RWPE1 (cell line): ENCODE measurements at regions not wholly inside any gene's neighbourhood (a gene's known extent, or its start where the extent isn't known, plus 50 kb on each side); places are given as distances from the start of the nearest gene placed in this dataset.

ENCODE experiments used
- CTCF ChIA-PET: fragments of 350-600 bp; sonication (Branson Sonifier 250); formaldehyde crosslinking; extraction: SDS; loops from one replicate; lab custom pipeline; 2021; lab: Yijun Ruan, JAX
- POLR2A ChIA-PET: fragments of 400-600 bp; formaldehyde crosslinking; extraction: SDS; loops from one replicate; lab custom pipeline; 2020; ENCODE audit warnings: antibody characterized with exemption; ENCODE audit not compliant: low non-redundant PET; lab: Yijun Ruan, JAX
- DNase-seq: peaks from one replicate; pipeline ENCODE4 v3.0.0; 2012; ENCODE audit warnings: low spot score
- H3K27ac ChIP-seq: fragments of 450-650 bp; 2 replicates; pipeline ENCODE4 v1.5.1; 2017
- TF ChIP-seq, protein P1 (sequence below): fragments of 450-650 bp; conservative IDR thresholded peaks from 2 replicates; pipeline ENCODE4 v1.5.1; 2017; ENCODE audit warnings: low read depth, mild to moderate bottlenecking

- TF ChIP-seq, protein P1, sequence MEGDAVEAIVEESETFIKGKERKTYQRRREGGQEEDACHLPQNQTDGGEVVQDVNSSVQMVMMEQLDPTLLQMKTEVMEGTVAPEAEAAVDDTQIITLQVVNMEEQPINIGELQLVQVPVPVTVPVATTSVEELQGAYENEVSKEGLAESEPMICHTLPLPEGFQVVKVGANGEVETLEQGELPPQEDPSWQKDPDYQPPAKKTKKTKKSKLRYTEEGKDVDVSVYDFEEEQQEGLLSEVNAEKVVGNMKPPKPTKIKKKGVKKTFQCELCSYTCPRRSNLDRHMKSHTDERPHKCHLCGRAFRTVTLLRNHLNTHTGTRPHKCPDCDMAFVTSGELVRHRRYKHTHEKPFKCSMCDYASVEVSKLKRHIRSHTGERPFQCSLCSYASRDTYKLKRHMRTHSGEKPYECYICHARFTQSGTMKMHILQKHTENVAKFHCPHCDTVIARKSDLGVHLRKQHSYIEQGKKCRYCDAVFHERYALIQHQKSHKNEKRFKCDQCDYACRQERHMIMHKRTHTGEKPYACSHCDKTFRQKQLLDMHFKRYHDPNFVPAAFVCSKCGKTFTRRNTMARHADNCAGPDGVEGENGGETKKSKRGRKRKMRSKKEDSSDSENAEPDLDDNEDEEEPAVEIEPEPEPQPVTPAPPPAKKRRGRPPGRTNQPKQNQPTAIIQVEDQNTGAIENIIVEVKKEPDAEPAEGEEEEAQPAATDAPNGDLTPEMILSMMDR: no peak
- no peak for DNase-seq
- ChIA-PET POLR2A (no interaction called here), CTCF (interaction anchor here (0.7 kb wide), 1 partner anchor 80 kb away, joined by 3 read pairs; no protein-coding TSS in a partner anchor)
- H3K27ac ChIP-seq: no peak overlapping the region
Observed at GRCh38 chr5:108629779-108630528, 117.7 kb upstream of the FER start.

GRCh38 chr5:108625654-108626053, 122.0 kb upstream of the FER start:
- POLR2A ChIA-PET: interaction anchor here (0.7 kb wide), 1 partner anchor 83 kb away, joined by 3 read pairs; no protein-coding TSS in a partner anchor
- TF ChIP-seq, protein P1: no peak
- H3K27ac ChIP-seq: no peak overlapping the region
- CTCF ChIA-PET: interaction anchor here (1.5 kb wide), 1 partner anchor 17 kb away, joined by 4 read pairs; no protein-coding TSS in a partner anchor
- no peak for DNase-seq

- no peak overlapping the region for H3K27ac ChIP-seq
- TF ChIP-seq, protein P1: no peak
- ChIA-PET CTCF (no interaction called here), POLR2A (no interaction called here)
- DNase-seq: no peak
Observed at GRCh38 chr5:108623826-108624225, 123.9 kb upstream of the FER start.

DNA sequence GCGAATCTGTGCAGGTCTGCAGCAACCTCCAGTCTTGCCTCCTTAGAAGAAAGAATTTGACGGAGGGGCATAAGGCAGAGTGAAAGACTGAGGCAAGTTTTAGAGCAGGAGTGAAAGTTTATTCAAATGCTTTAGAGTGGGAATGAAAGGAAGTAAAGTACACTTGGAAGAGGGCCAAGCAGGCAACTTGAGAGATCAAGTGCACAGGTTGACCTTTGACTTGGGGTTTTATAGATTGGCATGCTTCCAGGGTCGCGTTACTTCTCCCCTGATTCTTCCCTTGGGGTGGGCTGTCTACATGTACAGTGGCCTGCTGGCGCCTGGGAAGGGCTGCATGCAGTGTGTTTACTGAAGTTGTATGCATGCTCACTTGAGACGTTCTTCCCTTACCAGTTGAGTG, 127.2 kb upstream of the FER start:
- ChIA-PET POLR2A (no interaction called here), CTCF (no interaction called here)
- DNase-seq: no peak
- H3K27ac ChIP-seq: no peak overlapping the region
- TF ChIP-seq, protein P1: no peak

DNA sequence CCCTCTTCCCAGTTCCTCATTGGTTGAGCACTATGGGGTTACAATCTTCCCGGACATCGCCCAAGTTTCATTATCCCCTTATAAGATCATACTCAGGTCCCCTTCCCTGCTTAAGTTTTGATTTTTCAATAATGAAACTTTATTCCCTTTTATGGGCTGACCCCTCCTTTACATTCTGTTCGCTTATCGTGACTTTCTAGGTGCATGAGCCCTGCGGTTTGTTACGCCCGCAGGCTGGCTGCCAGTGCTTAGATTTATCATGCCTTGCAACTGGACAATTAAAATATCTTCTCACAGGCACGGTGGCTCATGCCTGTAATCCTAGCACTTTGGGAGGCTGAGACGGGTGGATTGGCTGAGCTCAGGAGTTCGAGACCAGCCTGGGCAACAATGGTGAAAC, 127.9 kb upstream of the FER start:
- TF ChIP-seq, protein P1: no peak
- CTCF ChIA-PET: interaction anchor here (0.6 kb wide), 2 partner anchors 22 to 816 kb away, joined by 5 to 6 read pairs; no protein-coding TSS in a partner anchor

GRCh38 chr5:108617467-108618435, 129.9 kb upstream of the FER start:
- H3K27ac ChIP-seq: no peak overlapping the region
- CTCF ChIA-PET: interaction anchor here (0.6 to 0.9 kb wide), 2 partner anchors 9 to 25 kb away, joined by 3 read pairs; no protein-coding TSS in a partner anchor
- TF ChIP-seq, protein P1: no peak
- no peak for DNase-seq
- POLR2A ChIA-PET: no interaction called here

More for the DNA sequence above, 127.9 kb upstream of the FER start:
- POLR2A ChIA-PET: no interaction called here
- DNase-seq: no peak
- no peak overlapping the region for H3K27ac ChIP-seq
